KMS-11 (cell line): ENCODE measurements at regions not wholly inside any gene's neighbourhood (a gene's known extent, or its start where the extent isn't known, plus 50 kb on each side); places are given as distances from the start of the nearest gene placed in this dataset.

Experiments used
- H2AFZ ChIP-seq: fragments of 200-600 bp; sonication (generic); 2 replicates; pipeline ENCODE4 v1.6.1; 2016; ENCODE audit warnings: antibody characterized with exemption, mixed run types, low read depth
- H3K27ac ChIP-seq: fragments of 200-600 bp; sonication (generic); 2 replicates; pipeline ENCODE4 v1.6.1; 2016; ENCODE audit warnings: mild to moderate bottlenecking, mixed run types
- H3K27me3 ChIP-seq: fragments of 200-600 bp; sonication (generic); 2 replicates; pipeline ENCODE4 v1.6.1; 2017; ENCODE audit warnings: mild to moderate bottlenecking, low read depth, mixed run types, moderate library complexity; ENCODE audit not compliant: insufficient read depth
- H3K36me3 ChIP-seq: fragments of 200-600 bp; sonication (generic); 2 replicates; pipeline ENCODE4 v1.6.1; 2017; ENCODE audit warnings: mild to moderate bottlenecking, mixed run types; ENCODE audit not compliant: insufficient read depth
- H3K4me1 ChIP-seq: fragments of 200-600 bp; sonication (generic); 2 replicates; pipeline ENCODE4 v1.6.1; 2016; ENCODE audit warnings: mild to moderate bottlenecking, low read depth, mixed run types; ENCODE audit not compliant: poor library complexity, severe bottlenecking
- H3K4me2 ChIP-seq: fragments of 200-600 bp; sonication (generic); 2 replicates; pipeline ENCODE4 v1.7.0; 2016; ENCODE audit warnings: mild to moderate bottlenecking, mixed run types
- H3K4me3 ChIP-seq: fragments of 200-600 bp; sonication (generic); IDR thresholded peaks from 2 replicates; pipeline ENCODE4 v1.6.1; 2017; ENCODE audit warnings: low read depth, low read length, mixed read lengths; ENCODE audit not compliant: insufficient read depth
- H3K79me2 ChIP-seq: fragments of 200-600 bp; sonication (generic); 2 replicates; pipeline ENCODE4 v1.6.1; 2016; ENCODE audit warnings: low read depth, mixed run types; ENCODE audit not compliant: insufficient read depth
- H3K9ac ChIP-seq: fragments of 200-600 bp; sonication (generic); 2 replicates; pipeline ENCODE4 v1.6.1; 2016; ENCODE audit warnings: mild to moderate bottlenecking, mixed run types
- H4K20me1 ChIP-seq: fragments of 200-600 bp; sonication (generic); 2 replicates; pipeline ENCODE4 v1.6.1; 2016; ENCODE audit warnings: mild to moderate bottlenecking, mixed run types; ENCODE audit not compliant: insufficient read depth
- CTCF ChIP-seq: fragments of 200-600 bp; sonication (generic); conservative IDR thresholded peaks from 2 replicates; pipeline ENCODE4 v1.6.1; 2017; ENCODE audit warnings: low read depth, mild to moderate bottlenecking, antibody characterized with exemption, low read length, moderate library complexity, mixed read lengths

GRCh38 chr13:111461445-111462149, 141.2 kb downstream of the TEX29 start:
- Histone ChIP-seq H2AFZ (no peak overlapping the region), H3K79me2 (no peaks in the 10 kb centered on the region), H3K4me3 (no peak overlapping the region), H3K36me3 (no peaks in the 10 kb centered on the region), H4K20me1 (no peaks in the 10 kb centered on the region), H3K4me2 (no peak overlapping the region), H3K4me1 (no peaks in the 10 kb centered on the region), H3K27me3 (no peaks in the 10 kb centered on the region; the same call in 1 of the 2 replicates), H3K27ac (no peak overlapping the region), H3K9ac (no peak overlapping the region)
- no peak for TF ChIP-seq CTCF

- TF ChIP-seq CTCF = no peak
- no peaks in the 10 kb centered on the region for H3K4me1 ChIP-seq
- H3K4me3 ChIP-seq = no peak overlapping the region
- no peaks in the 10 kb centered on the region for H3K36me3 ChIP-seq
- H3K27ac ChIP-seq = no peak overlapping the region
- no peak overlapping the region for H3K4me2 ChIP-seq
- H3K27me3 ChIP-seq = no peaks in the 10 kb centered on the region; the same call in 1 of the 2 replicates
- no peaks in the 10 kb centered on the region for H3K79me2 ChIP-seq
- no peaks in the 10 kb centered on the region for H4K20me1 ChIP-seq
- H3K9ac ChIP-seq = no peak overlapping the region
- no peak overlapping the region for H2AFZ ChIP-seq
These were observed 141.9 kb downstream of the TEX29 start for GRCh38 chr13:111462221-111462764.

- Histone ChIP-seq H2AFZ (no peak overlapping the region), H3K79me2 (no peaks in the 10 kb centered on the region), H3K27ac (no peak overlapping the region), H3K27me3 (no peaks in the 10 kb centered on the region; the same call in 1 of the 2 replicates), H4K20me1 (no peaks in the 10 kb centered on the region), H3K4me2 (no peak overlapping the region), H3K4me3 (no peak overlapping the region), H3K36me3 (no peaks in the 10 kb centered on the region), H3K4me1 (no peaks in the 10 kb centered on the region), H3K9ac (no peak overlapping the region)
- TF ChIP-seq CTCF = no peak
These were observed 142.5 kb downstream of the TEX29 start for GRCh38 chr13:111462944-111463343.

GRCh38 chr13:111467111-111467890, 146.9 kb downstream of the TEX29 start:
- no peaks in the 10 kb centered on the region for H4K20me1 ChIP-seq
- no peak for TF ChIP-seq CTCF
- H3K4me1 ChIP-seq = no peaks in the 10 kb centered on the region
- H3K79me2 ChIP-seq = no peaks in the 10 kb centered on the region
- no peak overlapping the region for H2AFZ ChIP-seq
- no peaks in the 10 kb centered on the region for H3K36me3 ChIP-seq
- no peak overlapping the region for H3K4me2 ChIP-seq
- no peak overlapping the region for H3K27ac ChIP-seq
- no peak overlapping the region for H3K9ac ChIP-seq
- H3K4me3 ChIP-seq = no peak overlapping the region
- H3K27me3 ChIP-seq = no peaks in the 10 kb centered on the region; the same call in 1 of the 2 replicates
